Activated naive CD8-positive, alpha-beta T cell treated with anti-CD3 and anti-CD28 coated beads, Interleukin-2, amount 10 ng/mL, durations not matched to agents 7 days and 5 days (primary cell): ENCODE measurements at regions not wholly inside any gene's neighbourhood (a gene's known extent, or its start where the extent isn't known, plus 50 kb on each side); places are given as distances from the start of the nearest gene placed in this dataset.

Experiments used
- ATAC-seq: fragments of 150-1000 bp; cut with Tn5 transposase; one replicate; pipeline ENCODE4 v1.10.0; 2021; ENCODE audit warnings: low read depth, moderate library complexity
- POLR2A ChIA-PET: fragments of 350-600 bp; sonication (Branson Sonifier 250); formaldehyde crosslinking; loops from one replicate; lab custom pipeline; 2021; ENCODE audit warnings: antibody characterized with exemption; lab: Charles Lee
- DNase-seq: peaks from one replicate; pipeline ENCODE4 v3.0.0; 2021
- H3K27ac Mint-ChIP-seq: one replicate; pipeline ENCODE4 v1.8.0; 2022; ENCODE audit warnings: mild to moderate bottlenecking, mixed read lengths
- H3K27me3 Mint-ChIP-seq: one replicate; pipeline ENCODE4 v1.8.0; 2022; ENCODE audit warnings: mild to moderate bottlenecking, moderate library complexity, mixed read lengths
- H3K36me3 Mint-ChIP-seq: one replicate; pipeline ENCODE4 v1.8.0; 2021; ENCODE audit warnings: mild to moderate bottlenecking, mixed read lengths
- H3K4me1 Mint-ChIP-seq: one replicate; pipeline ENCODE4 v1.8.0; 2021; ENCODE audit warnings: mixed read lengths
- H3K4me3 Mint-ChIP-seq: one replicate; pipeline ENCODE4 v1.8.0; 2022; ENCODE audit warnings: mild to moderate bottlenecking, moderate library complexity, mixed read lengths
- H3K9me3 Mint-ChIP-seq: one replicate; pipeline ENCODE4 v1.8.0; 2021; ENCODE audit warnings: mixed read lengths

GRCh38 chr17:12580640-12581039, 85.0 kb upstream of the MYOCD start:
- Mint-ChIP-seq H3K27ac (no peak overlapping the region), H3K4me3 (no peak overlapping the region), H3K4me1 (no peaks in the 10 kb centered on the region), H3K27me3 (no peaks in the 10 kb centered on the region), H3K9me3 (peaks cover 4% of the 10 kb centered on the region), H3K36me3 (no peaks in the 10 kb centered on the region)
- DNase-seq (no peak), ATAC-seq (no peak)
- POLR2A ChIA-PET, result no interaction called here

GRCh38 chr17:12584727-12585126, 81.0 kb upstream of the MYOCD start:
- Mint-ChIP-seq H3K4me1 (no peaks in the 10 kb centered on the region), H3K9me3 (peaks cover 8% of the 10 kb centered on the region), H3K4me3 (no peak overlapping the region), H3K27me3 (no peaks in the 10 kb centered on the region), H3K27ac (no peak overlapping the region), H3K36me3 (no peaks in the 10 kb centered on the region)
- POLR2A ChIA-PET, result no interaction called here
- ATAC-seq (no peak), DNase-seq (no peak)

DNA sequence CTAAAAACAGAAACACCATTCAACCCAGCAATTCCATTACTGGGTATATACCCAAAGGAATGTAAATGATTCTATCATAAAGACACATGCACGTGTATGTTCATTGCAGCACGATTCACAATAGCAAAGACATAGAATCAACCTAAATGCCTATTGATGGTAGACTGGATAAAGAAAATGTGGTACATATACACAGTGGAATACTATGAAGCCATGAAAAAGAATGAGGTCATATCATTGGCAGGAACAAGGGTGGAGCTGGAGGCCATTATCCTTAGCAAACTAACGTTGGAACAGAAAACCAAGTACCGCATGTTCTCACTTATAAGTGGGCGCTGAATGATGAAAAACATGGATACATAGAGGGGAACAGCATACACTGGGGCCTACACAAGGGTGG, 77.2 kb upstream of the MYOCD start:
- H3K36me3 Mint-ChIP-seq, result no peaks in the 10 kb centered on the region

GRCh38 chr17:12590417-12590816, 75.3 kb upstream of the MYOCD start:
- H3K9me3 Mint-ChIP-seq, result peaks cover 5% of the 10 kb centered on the region
- no peak overlapping the region for H3K27ac Mint-ChIP-seq
- H3K36me3 Mint-ChIP-seq, result no peaks in the 10 kb centered on the region
- no peaks in the 10 kb centered on the region for H3K4me1 Mint-ChIP-seq
- H3K4me3 Mint-ChIP-seq, result no peak overlapping the region
- no peak for ATAC-seq
- no peak for DNase-seq
- no peaks in the 10 kb centered on the region for H3K27me3 Mint-ChIP-seq
- POLR2A ChIA-PET, result no interaction called here

More for the DNA sequence above, 77.2 kb upstream of the MYOCD start:
- POLR2A ChIA-PET, result no interaction called here
- H3K27me3 Mint-ChIP-seq, result no peaks in the 10 kb centered on the region
- H3K9me3 Mint-ChIP-seq, result peaks cover 6% of the 10 kb centered on the region
- H3K4me1 Mint-ChIP-seq, result no peaks in the 10 kb centered on the region
- DNase-seq, result no peak
- no peak overlapping the region for H3K4me3 Mint-ChIP-seq
- no peak overlapping the region for H3K27ac Mint-ChIP-seq
- ATAC-seq, result no peak

DNA sequence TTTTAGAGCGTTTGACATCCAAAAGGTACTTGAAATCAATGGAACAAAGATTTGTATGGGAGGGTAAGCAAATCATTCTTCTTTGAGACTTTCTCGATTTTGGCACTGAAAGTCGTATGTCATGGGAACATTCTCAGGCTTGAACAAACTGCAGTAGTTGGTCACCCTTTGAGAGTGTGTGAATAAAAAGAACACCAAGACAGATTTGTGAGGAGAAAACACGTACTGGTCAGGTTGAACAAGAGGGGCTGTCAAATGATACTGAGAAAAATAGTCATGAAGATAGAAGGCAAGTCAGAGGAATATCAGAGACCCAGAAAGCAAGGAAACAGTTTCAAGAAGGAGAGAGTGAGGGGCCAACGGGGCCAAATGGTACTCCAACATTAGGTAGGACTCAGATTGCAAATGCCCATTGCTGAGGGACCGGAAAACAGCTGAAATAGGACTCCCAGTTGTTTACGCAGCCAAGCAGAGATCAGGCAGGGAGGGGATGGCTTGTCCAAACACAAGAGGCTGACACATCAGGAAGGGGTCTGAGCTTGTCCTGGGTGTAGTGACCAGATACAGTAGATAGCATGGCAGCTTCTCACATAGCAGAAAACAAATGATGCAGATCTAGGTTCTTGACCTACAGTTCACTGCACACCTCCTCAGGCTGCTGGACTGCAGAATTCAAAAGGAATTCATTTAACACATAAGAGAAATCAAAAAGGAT, 74.5 kb upstream of the MYOCD start:
- Mint-ChIP-seq H3K27me3 (no peaks in the 10 kb centered on the region), H3K27ac (no peak overlapping the region), H3K4me3 (no peak overlapping the region), H3K4me1 (no peaks in the 10 kb centered on the region), H3K9me3 (peaks cover 5% of the 10 kb centered on the region), H3K36me3 (no peaks in the 10 kb centered on the region)
- POLR2A ChIA-PET, result no interaction called here
- ATAC-seq, result no peak
- DNase-seq, result no peak

DNA sequence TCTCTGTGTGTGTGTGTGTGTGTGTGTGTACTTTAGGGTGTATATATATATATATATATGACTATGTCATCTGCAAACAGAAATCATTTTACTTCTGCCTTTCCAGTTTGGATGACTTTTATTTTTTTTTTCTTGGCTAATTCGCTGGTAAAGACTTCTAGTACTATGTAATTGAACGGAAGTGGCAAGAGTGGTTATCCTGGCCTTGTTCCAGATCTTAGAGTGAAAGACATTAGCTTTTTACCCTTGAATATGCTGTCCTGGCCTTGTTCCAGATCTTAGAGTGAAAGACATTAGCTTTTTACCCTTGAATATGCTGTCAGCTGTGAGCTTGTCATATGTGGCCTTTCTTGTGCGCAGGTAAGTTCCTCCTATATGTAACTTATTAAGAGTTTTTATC, 72.7 kb upstream of the MYOCD start:
- H3K9me3 Mint-ChIP-seq, result peaks cover 4% of the 10 kb centered on the region
- no peaks in the 10 kb centered on the region for H3K4me1 Mint-ChIP-seq
- POLR2A ChIA-PET, result no interaction called here
- no peak overlapping the region for H3K27ac Mint-ChIP-seq
- DNase-seq (no peak), ATAC-seq (no peak)
- H3K36me3 Mint-ChIP-seq, result no peaks in the 10 kb centered on the region
- no peak overlapping the region for H3K4me3 Mint-ChIP-seq
- no peaks in the 10 kb centered on the region for H3K27me3 Mint-ChIP-seq

- POLR2A ChIA-PET, result no interaction called here
- H3K27me3 Mint-ChIP-seq, result no peaks in the 10 kb centered on the region
- ATAC-seq (no peak), DNase-seq (no peak)
- H3K9me3 Mint-ChIP-seq, result peaks cover 4% of the 10 kb centered on the region
- no peaks in the 10 kb centered on the region for H3K36me3 Mint-ChIP-seq
- no peak overlapping the region for H3K4me3 Mint-ChIP-seq
- no peak overlapping the region for H3K27ac Mint-ChIP-seq
- no peaks in the 10 kb centered on the region for H3K4me1 Mint-ChIP-seq
Observed at GRCh38 chr17:12596961-12597360, 68.7 kb upstream of the MYOCD start.

- ATAC-seq (no peak), DNase-seq (no peak)
- Mint-ChIP-seq H3K36me3 (no peaks in the 10 kb centered on the region), H3K4me1 (no peaks in the 10 kb centered on the region), H3K4me3 (no peak overlapping the region), H3K27ac (no peak overlapping the region), H3K27me3 (no peaks in the 10 kb centered on the region), H3K9me3 (peaks cover 4% of the 10 kb centered on the region)
- POLR2A ChIA-PET, result no interaction called here
Observed at GRCh38 chr17:12597895-12598294, 67.8 kb upstream of the MYOCD start.

- no peaks in the 10 kb centered on the region for H3K27me3 Mint-ChIP-seq
- no peak for ATAC-seq
- POLR2A ChIA-PET, result no interaction called here
- H3K4me1 Mint-ChIP-seq, result no peaks in the 10 kb centered on the region
- no peaks in the 10 kb centered on the region for H3K36me3 Mint-ChIP-seq
- H3K4me3 Mint-ChIP-seq, result no peak overlapping the region
- no peak overlapping the region for H3K27ac Mint-ChIP-seq
- no peak for DNase-seq
- H3K9me3 Mint-ChIP-seq, result peaks cover 4% of the 10 kb centered on the region
Observed at GRCh38 chr17:12599186-12599920, 66.3 kb upstream of the MYOCD start.

DNA sequence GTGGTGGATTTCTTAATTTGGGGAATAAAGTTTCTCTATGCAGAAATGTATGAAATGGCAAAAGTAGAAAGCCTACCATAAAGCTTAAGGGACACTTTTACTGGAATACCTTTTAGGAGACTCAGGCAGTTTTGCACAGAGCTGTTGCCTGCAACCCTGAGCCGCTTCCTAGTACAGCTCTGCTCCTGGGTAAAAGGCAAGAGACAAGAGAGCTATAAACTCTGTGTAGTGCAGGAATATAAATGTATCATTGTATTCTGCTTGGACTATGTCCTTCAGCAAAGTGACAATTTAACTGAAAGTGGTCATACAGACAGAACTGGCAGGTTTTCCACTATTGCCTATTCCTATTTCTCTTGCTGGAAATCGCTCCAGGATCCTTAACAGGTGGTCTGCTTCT, 65.3 kb upstream of the MYOCD start:
- no peaks in the 10 kb centered on the region for H3K27me3 Mint-ChIP-seq
- H3K27ac Mint-ChIP-seq, result no peak overlapping the region
- ATAC-seq (no peak), DNase-seq (no peak)
- no peak overlapping the region for H3K4me3 Mint-ChIP-seq
- no peaks in the 10 kb centered on the region for H3K36me3 Mint-ChIP-seq
- no peaks in the 10 kb centered on the region for H3K4me1 Mint-ChIP-seq
- peaks cover 6% of the 10 kb centered on the region for H3K9me3 Mint-ChIP-seq
- POLR2A ChIA-PET, result no interaction called here

DNA sequence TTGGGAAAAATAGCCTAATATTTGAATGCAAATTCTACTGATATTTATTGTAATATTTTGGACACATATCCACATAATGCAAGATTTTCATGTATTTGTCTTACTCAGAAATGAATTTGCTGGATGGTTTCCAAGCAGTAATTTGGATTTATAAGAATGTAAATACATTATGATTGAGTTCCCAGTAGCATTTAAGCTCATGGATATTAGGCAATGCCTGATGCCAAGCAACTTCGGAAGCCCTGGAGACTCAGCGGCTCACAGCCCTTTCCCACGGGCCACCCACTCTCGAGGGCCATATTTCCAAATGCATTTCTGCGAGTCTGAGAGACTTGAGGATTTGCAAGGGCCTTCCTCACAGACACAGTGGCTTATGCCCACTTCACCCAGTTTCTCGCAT, 62.1 kb upstream of the MYOCD start:
- H3K9me3 Mint-ChIP-seq, result peaks cover 7% of the 10 kb centered on the region
- no peaks in the 10 kb centered on the region for H3K27me3 Mint-ChIP-seq
- ATAC-seq (no peak), DNase-seq (no peak)
- no peak overlapping the region for H3K27ac Mint-ChIP-seq
- POLR2A ChIA-PET, result no interaction called here
- no peaks in the 10 kb centered on the region for H3K4me1 Mint-ChIP-seq
- H3K4me3 Mint-ChIP-seq, result no peak overlapping the region
- no peaks in the 10 kb centered on the region for H3K36me3 Mint-ChIP-seq

GRCh38 chr17:12605222-12605621, 60.5 kb upstream of the MYOCD start:
- DNase-seq, result no peak
- POLR2A ChIA-PET, result no interaction called here
- Mint-ChIP-seq H3K27me3 (no peaks in the 10 kb centered on the region), H3K4me1 (no peaks in the 10 kb centered on the region), H3K4me3 (no peak overlapping the region), H3K9me3 (peaks cover 10% of the 10 kb centered on the region), H3K36me3 (no peaks in the 10 kb centered on the region), H3K27ac (no peak overlapping the region)
- ATAC-seq, result no peak

DNA sequence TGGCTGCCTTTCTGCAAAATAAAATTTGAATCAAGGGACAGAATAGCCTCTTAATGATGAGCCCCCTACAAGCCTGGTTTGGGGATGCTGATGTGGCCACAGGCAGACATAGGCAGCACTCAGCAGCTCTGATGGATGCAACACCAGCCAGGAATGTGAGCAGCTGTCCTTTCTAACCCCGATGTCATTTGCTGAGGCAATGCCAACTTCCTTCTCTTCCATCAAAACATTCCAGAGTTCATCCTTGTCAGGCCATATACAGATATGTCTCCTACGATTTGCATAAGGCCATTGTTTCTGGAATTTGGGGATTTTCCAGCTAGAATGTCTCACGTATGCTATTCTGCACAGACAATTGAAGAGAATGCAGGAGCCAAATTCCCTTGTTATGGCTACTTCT, 52.1 kb upstream of the MYOCD start:
- DNase-seq (no peak), ATAC-seq (no peak)
- Mint-ChIP-seq H3K9me3 (peaks cover 9% of the 10 kb centered on the region), H3K27ac (no peak overlapping the region), H3K27me3 (no peaks in the 10 kb centered on the region), H3K4me3 (no peak overlapping the region), H3K36me3 (peaks cover 1% of the 10 kb centered on the region), H3K4me1 (no peaks in the 10 kb centered on the region)
- POLR2A ChIA-PET, result no interaction called here
